OCI-LY1 (cell line): ENCODE measurements at regions not wholly inside any gene's neighbourhood (a gene's known extent, or its start where the extent isn't known, plus 50 kb on each side); places are given as distances from the start of the nearest gene placed in this dataset.

Source experiments
- H2AFZ ChIP-seq: fragments of 200-600 bp; sonication (generic), shearing (Covaris generic); 2 replicates; pipeline ENCODE4 v1.6.0; 2014; ENCODE audit warnings: antibody characterized with exemption, mild to moderate bottlenecking, low read length
- H3F3A ChIP-seq: fragments of 200-600 bp; sonication (generic), shearing (Covaris generic); 2 replicates; pipeline ENCODE4 v1.6.0; 2014; ENCODE audit warnings: mild to moderate bottlenecking, antibody characterized with exemption, low read length, moderate library complexity; ENCODE audit not compliant: insufficient read depth
- H3K27ac ChIP-seq: fragments of 200-600 bp; sonication (generic); 2 replicates; pipeline ENCODE4 v1.5.1; 2014; ENCODE audit warnings: low read length, mixed run types, mild to moderate bottlenecking, low read depth; ENCODE audit not compliant: poor library complexity, severe bottlenecking
- H3K27me3 ChIP-seq: fragments of 200-600 bp; sonication (generic); 2 replicates; pipeline ENCODE4 v1.6.0; 2014; ENCODE audit warnings: antibody characterized with exemption, mild to moderate bottlenecking, low read length, moderate library complexity; ENCODE audit not compliant: insufficient read depth
- H3K36me3 ChIP-seq: fragments of 200-600 bp; sonication (generic); 2 replicates; pipeline ENCODE4 v1.6.1; 2014; ENCODE audit warnings: mild to moderate bottlenecking, antibody characterized with exemption, low read length, moderate library complexity, mixed read lengths; ENCODE audit not compliant: insufficient read depth
- H3K4me1 ChIP-seq: fragments of 200-600 bp; sonication (generic); 2 replicates; pipeline ENCODE4 v1.5.1; 2014; ENCODE audit warnings: mild to moderate bottlenecking, low read length, moderate library complexity; ENCODE audit not compliant: insufficient read depth, severe bottlenecking
- H3K4me2 ChIP-seq: fragments of 200-600 bp; sonication (generic), shearing (Covaris generic); 2 replicates; pipeline ENCODE4 v1.6.1; 2014; ENCODE audit warnings: low read length
- H3K4me3 ChIP-seq: fragments of 200-600 bp; sonication (generic); 2 replicates; pipeline ENCODE4 v1.5.1; 2014; ENCODE audit warnings: low read length, low read depth, mild to moderate bottlenecking, mixed read lengths; ENCODE audit not compliant: poor library complexity, severe bottlenecking
- H3K79me2 ChIP-seq: fragments of 200-600 bp; shearing (Covaris generic); 2 replicates; pipeline ENCODE4 v1.6.1; 2016; ENCODE audit warnings: mixed run types, low read length, mixed read lengths; ENCODE audit not compliant: insufficient read depth
- H3K9ac ChIP-seq: fragments of 200-600 bp; sonication (generic), shearing (Covaris generic); 2 replicates; pipeline ENCODE4 v1.6.1; 2014; ENCODE audit warnings: mild to moderate bottlenecking, low read length, mixed read lengths
- H3K9me2 ChIP-seq: fragments of 200-600 bp; sonication (generic), shearing (Covaris generic); 2 replicates; pipeline ENCODE4 v1.6.1; 2014; ENCODE audit warnings: low read depth, mild to moderate bottlenecking, low read length, mixed read lengths
- H3K9me3 ChIP-seq: fragments of 200-600 bp; shearing (Covaris generic); 2 replicates; pipeline ENCODE4 v1.6.1; 2014; ENCODE audit warnings: low read length, mixed read lengths
- H4K20me1 ChIP-seq: fragments of 200-600 bp; sonication (generic), shearing (Covaris generic); 2 replicates; pipeline ENCODE4 v1.6.0; 2016; ENCODE audit warnings: mild to moderate bottlenecking, low read length; ENCODE audit not compliant: insufficient read depth
- CTCF ChIP-seq: fragments of 200-600 bp; sonication (generic), shearing (Covaris generic); IDR thresholded peaks from 2 replicates; pipeline ENCODE4 v1.5.1; 2017; ENCODE audit warnings: mild to moderate bottlenecking, antibody characterized with exemption, low read length, moderate library complexity, mixed read lengths
- EZH2 ChIP-seq: fragments of 200-600 bp; sonication (generic), shearing (Covaris generic); IDR thresholded peaks from 2 replicates; pipeline ENCODE4 v1.8.0; 2017; ENCODE audit warnings: borderline replicate concordance, mixed run types, mild to moderate bottlenecking, antibody characterized with exemption, low read length, moderate library complexity, mixed read lengths

- Histone ChIP-seq H3K9me2 (no peaks in the 10 kb centered on the region), H4K20me1 (no peaks in the 10 kb centered on the region), H2AFZ (no peak overlapping the region), H3K9ac (no peak overlapping the region), H3K4me3 (no peak overlapping the region), H3K9me3 (no peaks in the 10 kb centered on the region), H3K79me2 (no peaks in the 10 kb centered on the region), H3K4me1 (no peaks in the 10 kb centered on the region), H3K36me3 (no peaks in the 10 kb centered on the region), H3K27me3 (no peaks in the 10 kb centered on the region), H3K27ac (no peak overlapping the region), H3K4me2 (no peak overlapping the region), H3F3A (no peaks in the 10 kb centered on the region)
- TF ChIP-seq CTCF (no peak), EZH2 (no peak)
Observed at GRCh38 chrX:1734806-1735205, 119.9 kb downstream of the ASMT start.

GRCh38 chrX:1741816-1742394 is 127.0 kb downstream of the ASMT start:
- Histone ChIP-seq H3K27ac (no peak overlapping the region), H3K4me1 (no peaks in the 10 kb centered on the region), H3K36me3 (no peaks in the 10 kb centered on the region), H2AFZ (no peak overlapping the region), H3K79me2 (no peaks in the 10 kb centered on the region), H3F3A (no peaks in the 10 kb centered on the region), H3K9me2 (no peaks in the 10 kb centered on the region), H3K4me3 (no peak overlapping the region), H3K4me2 (no peak overlapping the region), H4K20me1 (no peaks in the 10 kb centered on the region), H3K9me3 (no peaks in the 10 kb centered on the region), H3K27me3 (peaks cover 9% of the 10 kb centered on the region; the same call in 1 of the 2 replicates), H3K9ac (no peak overlapping the region)
- TF ChIP-seq EZH2 (no peak), CTCF (no peak)

GRCh38 chrX:1743105-1743504 is 128.2 kb downstream of the ASMT start:
- Histone ChIP-seq H3K27ac (no peak overlapping the region), H2AFZ (no peak overlapping the region), H3K4me1 (no peaks in the 10 kb centered on the region), H3K9me2 (no peaks in the 10 kb centered on the region), H3K9ac (no peak overlapping the region), H3K4me3 (no peak overlapping the region), H3F3A (no peaks in the 10 kb centered on the region), H3K36me3 (no peaks in the 10 kb centered on the region), H3K4me2 (no peak overlapping the region), H3K27me3 (peaks cover 9% of the 10 kb centered on the region; the same call in 1 of the 2 replicates), H3K79me2 (no peaks in the 10 kb centered on the region), H4K20me1 (no peaks in the 10 kb centered on the region), H3K9me3 (no peaks in the 10 kb centered on the region)
- no peak for TF ChIP-seq CTCF
- TF ChIP-seq EZH2 = no peak
